ENCODE measurements at regions not wholly inside any gene's neighbourhood (a gene's known extent, or its start where the extent isn't known, plus 50 kb on each side); places are given as distances from the start of the nearest gene placed in this dataset.

DNA sequence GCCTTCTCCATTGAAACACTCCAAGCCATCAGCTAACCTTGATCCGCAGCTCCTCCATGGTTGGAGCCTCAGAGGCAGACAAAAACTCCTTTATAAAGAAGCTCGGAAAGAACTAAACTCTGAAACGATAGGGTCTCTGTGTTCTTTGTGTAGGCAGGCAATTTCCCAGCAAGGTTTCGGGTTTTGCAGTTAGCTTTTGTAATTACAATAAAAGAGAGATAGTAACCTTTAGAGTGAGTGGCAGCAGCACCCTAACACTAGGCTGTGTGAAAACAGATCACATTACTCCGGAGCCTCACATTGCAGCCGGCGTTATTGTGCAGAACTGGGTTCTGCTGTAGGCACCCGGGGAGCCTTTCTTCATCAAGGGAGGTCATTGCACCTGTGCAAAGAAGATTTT, 115.8 kb upstream of the MAP3K1 start:
- H3K27me3 ChIP-seq (ENCODE audit: control insufficient read depth in 1 of 2, insufficient read depth in 2 of 2, low read length in 1 of 2): no peaks in the 10 kb centered on the region
- H3K36me3 ChIP-seq (ENCODE audit: control insufficient read depth in 1 of 2, insufficient read depth in 2 of 2, low read length in 1 of 2): no peaks in the 10 kb centered on the region
- H3K4me1 ChIP-seq (ENCODE audit: control insufficient read depth in 1 of 2, insufficient read depth in 2 of 2, low read length in 2 of 2): no peaks in the 10 kb centered on the region
- no peak overlapping the region for H3K4me3 ChIP-seq (ENCODE audit: low read length in 2 of 2)
- H3K9me3 ChIP-seq (ENCODE audit: control insufficient read depth, low read length): no peaks in the 10 kb centered on the region
- H3K27ac ChIP-seq (ENCODE audit: low read depth in 1 of 2, low read length in 2 of 2): no peak overlapping the region
- intact Hi-C loops (cut with DNase I): no loop called here
- WGBS, 2 donors: 85 to 88% methylated on average over 8 of the region's 8 CpGs
- DNase-seq: no peak
- ATAC-seq (ENCODE audit: low FRiP score): no peak

DNA sequence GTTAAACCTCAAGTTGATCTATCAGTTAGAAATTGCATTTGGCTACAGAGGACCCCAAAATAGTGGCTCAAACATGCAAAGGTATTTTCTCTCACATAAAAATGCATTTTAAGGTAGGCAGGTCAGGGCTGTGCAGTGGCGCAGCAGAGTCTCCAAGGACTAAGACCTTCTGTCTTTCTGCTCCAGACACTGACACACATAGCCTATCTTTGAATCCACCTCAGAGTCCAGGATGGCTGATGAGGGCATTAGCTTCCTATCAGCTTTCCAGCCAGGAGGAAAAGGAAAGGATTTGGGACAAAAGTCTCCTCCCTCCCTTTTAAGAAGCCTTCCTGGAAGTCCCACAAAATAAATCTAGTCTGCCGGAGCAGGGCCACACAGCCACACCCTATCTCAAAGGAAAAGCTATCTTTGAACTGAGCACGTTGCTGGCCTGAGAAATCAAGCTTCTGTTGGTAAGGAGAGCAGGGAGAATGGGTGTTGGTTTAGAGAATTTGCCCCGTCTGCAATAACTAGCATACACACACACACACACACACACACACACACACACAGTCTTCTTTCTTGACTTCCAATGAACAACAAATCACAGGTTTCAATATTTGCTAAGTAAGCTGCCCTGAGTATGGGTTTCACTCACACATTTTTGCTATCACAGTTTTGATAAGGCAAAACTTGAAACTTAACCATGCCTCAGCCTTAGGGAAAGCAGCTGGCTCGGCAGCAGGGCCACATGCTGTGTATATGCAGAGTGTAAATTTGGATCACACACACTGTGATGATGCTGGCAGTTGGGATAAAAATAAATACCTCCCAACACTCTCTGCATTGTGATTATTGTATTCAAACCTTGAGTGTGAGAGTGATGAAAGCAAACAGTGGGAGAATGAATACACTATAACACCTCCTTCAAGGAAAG, 116.6 kb upstream of the MAP3K1 start:
- intact Hi-C loops (cut with DNase I): no loop called here
- H3K36me3 ChIP-seq (ENCODE audit: control insufficient read depth in 1 of 2, insufficient read depth in 2 of 2, low read length in 1 of 2): no peaks in the 10 kb centered on the region
- H3K27ac ChIP-seq (ENCODE audit: low read depth in 1 of 2, low read length in 2 of 2): no peak overlapping the region
- ATAC-seq (ENCODE audit: low FRiP score) (no peak), DNase-seq (no peak)
- H3K4me1 ChIP-seq (ENCODE audit: control insufficient read depth in 1 of 2, insufficient read depth in 2 of 2, low read length in 2 of 2): no peaks in the 10 kb centered on the region
- H3K9me3 ChIP-seq (ENCODE audit: control insufficient read depth, low read length): no peaks in the 10 kb centered on the region
- 26 to 32% methylated on average over 5 of the region's 5 CpGs for WGBS, 2 donors
- H3K27me3 ChIP-seq (ENCODE audit: control insufficient read depth in 1 of 2, insufficient read depth in 2 of 2, low read length in 1 of 2): no peaks in the 10 kb centered on the region
- H3K4me3 ChIP-seq (ENCODE audit: low read length in 2 of 2): no peak overlapping the region

DNA sequence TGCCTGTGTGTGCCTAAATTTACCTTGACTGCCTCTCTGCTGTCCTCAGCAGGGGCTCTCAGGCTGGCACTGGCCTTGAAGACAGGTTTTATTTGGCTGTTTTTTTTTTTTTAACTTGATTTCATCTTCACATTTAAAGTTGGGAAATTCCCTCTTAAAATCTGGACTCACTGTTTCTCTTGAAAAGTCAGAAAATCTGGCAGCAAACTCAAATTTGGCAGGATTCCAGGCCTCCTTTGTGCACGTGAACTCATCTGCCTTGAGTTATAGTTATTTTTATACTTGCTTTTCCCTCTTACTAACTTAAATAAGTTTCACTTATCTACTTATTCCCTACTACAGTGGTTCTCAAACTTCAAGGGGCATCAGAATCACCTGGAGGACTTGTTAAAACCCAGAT, 118.4 kb upstream of the MAP3K1 start:
- Histone ChIP-seq H3K4me3 (ENCODE audit: low read length in 2 of 2) (no peak overlapping the region), H3K27me3 (ENCODE audit: control insufficient read depth in 1 of 2, insufficient read depth in 2 of 2, low read length in 1 of 2) (no peaks in the 10 kb centered on the region), H3K27ac (ENCODE audit: low read depth in 1 of 2, low read length in 2 of 2) (no peak overlapping the region), H3K4me1 (ENCODE audit: control insufficient read depth in 1 of 2, insufficient read depth in 2 of 2, low read length in 2 of 2) (no peaks in the 10 kb centered on the region), H3K9me3 (ENCODE audit: control insufficient read depth, low read length) (no peaks in the 10 kb centered on the region), H3K36me3 (ENCODE audit: control insufficient read depth in 1 of 2, insufficient read depth in 2 of 2, low read length in 1 of 2) (no peaks in the 10 kb centered on the region)
- DNase-seq (no peak), ATAC-seq (ENCODE audit: low FRiP score) (no peak)
- 7 to 9% methylated on average over 1 of the region's 1 CpG for WGBS, 2 donors
- intact Hi-C loops (cut with DNase I): no loop called here

DNA sequence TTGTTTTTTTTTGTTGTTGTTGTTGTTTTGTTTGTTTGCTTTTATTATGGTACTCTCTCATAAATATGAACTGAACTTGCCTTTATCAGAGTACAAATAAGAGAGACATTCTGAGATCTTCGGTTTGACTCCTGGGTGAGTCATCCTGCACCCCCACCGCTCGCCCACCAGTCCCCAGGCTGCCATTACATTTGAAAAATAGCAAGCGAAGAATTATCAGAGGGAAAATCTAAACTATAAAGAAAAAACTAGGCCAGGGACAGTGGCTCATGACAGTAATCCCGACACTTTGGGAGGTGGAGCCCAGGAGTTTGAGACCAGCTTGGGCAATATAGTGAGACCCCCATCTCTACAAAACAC, 122.1 kb upstream of the MAP3K1 start:
- Histone ChIP-seq H3K4me3 (ENCODE audit: low read length in 2 of 2) (no peak overlapping the region), H3K27me3 (ENCODE audit: control insufficient read depth in 1 of 2, insufficient read depth in 2 of 2, low read length in 1 of 2) (no peaks in the 10 kb centered on the region), H3K9me3 (ENCODE audit: control insufficient read depth, low read length) (peaks cover 2% of the 10 kb centered on the region), H3K27ac (ENCODE audit: low read depth in 1 of 2, low read length in 2 of 2) (no peak overlapping the region), H3K4me1 (ENCODE audit: control insufficient read depth in 1 of 2, insufficient read depth in 2 of 2, low read length in 2 of 2) (no peaks in the 10 kb centered on the region), H3K36me3 (ENCODE audit: control insufficient read depth in 1 of 2, insufficient read depth in 2 of 2, low read length in 1 of 2) (no peaks in the 10 kb centered on the region)
- ATAC-seq (ENCODE audit: low FRiP score) (no peak), DNase-seq (no peak)
- 93 to 97% methylated on average over 5 of the region's 5 CpGs for WGBS, 2 donors
- intact Hi-C loops (cut with DNase I): no loop called here

DNA sequence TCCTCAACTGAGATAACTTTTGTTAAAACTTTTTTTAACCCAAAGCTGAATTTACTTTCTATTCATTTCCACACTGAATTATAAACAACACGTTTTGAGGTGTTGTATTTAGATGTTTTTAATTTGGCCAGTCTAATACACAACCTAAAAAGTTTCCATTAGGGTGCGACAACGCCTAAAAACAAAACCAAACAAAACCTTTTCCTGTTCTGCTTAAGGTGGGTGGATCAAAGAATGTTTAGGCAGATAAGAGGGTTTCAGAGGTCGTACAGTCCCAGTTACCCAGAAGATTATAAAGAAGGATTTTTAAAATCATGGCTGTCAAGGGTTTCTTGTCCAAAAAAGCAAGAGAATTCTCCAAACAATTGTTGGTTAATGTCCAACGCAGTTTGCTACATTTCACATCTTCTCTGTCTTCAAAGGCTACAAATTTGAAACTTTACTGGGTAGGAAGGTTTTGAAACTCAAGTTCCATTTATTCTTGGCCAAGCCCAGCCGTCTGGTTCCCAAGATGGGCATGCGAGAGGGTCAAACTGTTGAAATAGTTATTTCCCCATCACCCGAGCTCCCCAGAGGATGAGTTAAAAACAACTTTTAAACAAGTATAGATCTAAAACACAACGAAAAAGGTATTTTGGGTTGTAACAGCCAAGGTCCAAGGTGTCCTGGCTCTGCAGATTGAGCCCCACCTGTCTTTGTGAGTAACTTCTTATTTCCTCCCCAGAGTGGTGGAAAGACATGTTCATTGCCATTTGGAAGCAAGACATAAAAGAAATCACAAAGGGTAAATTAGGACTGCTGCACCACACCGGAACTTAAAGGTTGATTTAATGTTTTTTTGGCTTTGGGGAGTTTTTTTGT, 122.8 kb upstream of the MAP3K1 start:
- ATAC-seq (ENCODE audit: low FRiP score): no peak
- intact Hi-C loops (cut with DNase I): no loop called here
- WGBS, 2 donors: 88 to 89% methylated on average over 10 of the region's 10 CpGs
- Histone ChIP-seq H3K27ac (ENCODE audit: low read depth in 1 of 2, low read length in 2 of 2) (no peak overlapping the region), H3K4me3 (ENCODE audit: low read length in 2 of 2) (no peak overlapping the region), H3K9me3 (ENCODE audit: control insufficient read depth, low read length) (peaks cover 2% of the 10 kb centered on the region), H3K27me3 (ENCODE audit: control insufficient read depth in 1 of 2, insufficient read depth in 2 of 2, low read length in 1 of 2) (no peaks in the 10 kb centered on the region), H3K4me1 (ENCODE audit: control insufficient read depth in 1 of 2, insufficient read depth in 2 of 2, low read length in 2 of 2) (no peaks in the 10 kb centered on the region), H3K36me3 (ENCODE audit: control insufficient read depth in 1 of 2, insufficient read depth in 2 of 2, low read length in 1 of 2) (no peaks in the 10 kb centered on the region)
- no peak for DNase-seq

DNA sequence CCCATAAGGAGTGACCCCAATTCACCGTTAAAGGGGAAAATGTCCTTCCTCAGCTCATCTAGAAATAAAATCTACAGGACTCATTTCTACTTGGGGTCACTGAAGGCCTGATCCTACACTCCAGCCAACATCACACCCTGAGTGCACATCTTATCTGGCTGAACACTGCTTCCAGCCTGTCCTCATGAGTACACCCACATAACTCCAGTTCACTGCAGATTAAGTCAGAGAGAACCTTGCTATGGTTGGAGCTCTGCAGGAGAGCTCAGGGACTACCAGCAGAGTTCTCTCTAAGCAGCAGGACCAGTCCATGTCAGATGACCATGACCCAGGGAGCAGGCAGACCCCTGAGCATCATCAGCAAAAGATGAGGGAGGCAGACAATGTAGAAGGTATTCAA, 126.9 kb upstream of the MAP3K1 start:
- Histone ChIP-seq H3K27ac (ENCODE audit: low read depth in 1 of 2, low read length in 2 of 2) (no peak overlapping the region), H3K36me3 (ENCODE audit: control insufficient read depth in 1 of 2, insufficient read depth in 2 of 2, low read length in 1 of 2) (no peaks in the 10 kb centered on the region), H3K27me3 (ENCODE audit: control insufficient read depth in 1 of 2, insufficient read depth in 2 of 2, low read length in 1 of 2) (no peaks in the 10 kb centered on the region), H3K9me3 (ENCODE audit: control insufficient read depth, low read length) (peaks cover 2% of the 10 kb centered on the region), H3K4me3 (ENCODE audit: low read length in 2 of 2) (no peak overlapping the region), H3K4me1 (ENCODE audit: control insufficient read depth in 1 of 2, insufficient read depth in 2 of 2, low read length in 2 of 2) (no peaks in the 10 kb centered on the region)
- intact Hi-C loops (cut with DNase I): no loop called here
- ATAC-seq (ENCODE audit: low FRiP score): no peak
- WGBS, 2 donors: 89 to 92% methylated on average over 1 of the region's 1 CpG
- no peak for DNase-seq

DNA sequence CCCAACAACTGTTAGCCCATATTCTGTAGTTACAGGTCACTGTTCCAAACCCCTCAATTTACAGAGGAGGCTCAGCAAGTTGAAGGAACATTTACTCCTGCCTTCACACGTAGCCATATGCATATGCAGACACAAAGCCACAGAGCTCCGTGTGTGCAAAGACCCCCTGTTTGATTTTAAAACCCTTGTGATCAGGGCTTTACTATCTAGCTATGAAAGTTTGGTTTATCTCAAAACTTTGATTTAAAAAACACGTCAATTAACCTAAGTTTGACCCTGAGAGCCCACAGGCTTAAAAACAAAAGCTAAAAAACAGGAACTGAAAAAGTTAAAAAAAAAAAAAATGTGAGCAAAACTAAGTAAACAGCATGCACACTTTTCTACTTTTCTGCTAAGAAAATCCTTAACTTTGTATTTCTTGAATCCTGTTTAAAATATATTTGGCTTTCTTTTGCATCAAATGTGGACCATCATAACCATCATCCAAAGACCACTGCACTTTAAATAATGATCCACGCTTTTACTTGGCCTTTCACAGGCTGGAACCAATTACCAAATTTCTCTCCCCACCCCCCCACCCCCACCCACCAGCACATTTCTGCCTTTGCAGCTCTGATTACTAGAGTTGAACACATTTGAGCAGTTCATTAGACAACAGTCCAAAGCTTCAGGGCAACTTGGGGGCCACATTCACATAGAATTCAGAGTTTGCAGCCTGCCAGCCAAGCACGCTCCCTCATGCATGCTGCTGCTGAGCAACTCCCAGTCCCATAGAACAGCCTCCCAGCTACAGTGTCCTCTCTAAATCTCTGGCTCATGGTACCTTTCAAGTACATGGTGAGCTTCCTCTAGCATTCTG, 128.8 kb upstream of the MAP3K1 start:
- Histone ChIP-seq H3K36me3 (ENCODE audit: control insufficient read depth in 1 of 2, insufficient read depth in 2 of 2, low read length in 1 of 2) (no peaks in the 10 kb centered on the region), H3K27me3 (ENCODE audit: control insufficient read depth in 1 of 2, insufficient read depth in 2 of 2, low read length in 1 of 2) (no peaks in the 10 kb centered on the region), H3K27ac (ENCODE audit: low read depth in 1 of 2, low read length in 2 of 2) (no peak overlapping the region), H3K4me3 (ENCODE audit: low read length in 2 of 2) (no peak overlapping the region), H3K4me1 (ENCODE audit: control insufficient read depth in 1 of 2, insufficient read depth in 2 of 2, low read length in 2 of 2) (no peaks in the 10 kb centered on the region), H3K9me3 (ENCODE audit: control insufficient read depth, low read length) (peaks cover 2% of the 10 kb centered on the region)
- intact Hi-C loops (cut with DNase I): no loop called here
- DNase-seq (no peak), ATAC-seq (ENCODE audit: low FRiP score) (no peak)
- 80 to 89% methylated on average over 5 of the region's 5 CpGs for WGBS, 2 donors

DNA sequence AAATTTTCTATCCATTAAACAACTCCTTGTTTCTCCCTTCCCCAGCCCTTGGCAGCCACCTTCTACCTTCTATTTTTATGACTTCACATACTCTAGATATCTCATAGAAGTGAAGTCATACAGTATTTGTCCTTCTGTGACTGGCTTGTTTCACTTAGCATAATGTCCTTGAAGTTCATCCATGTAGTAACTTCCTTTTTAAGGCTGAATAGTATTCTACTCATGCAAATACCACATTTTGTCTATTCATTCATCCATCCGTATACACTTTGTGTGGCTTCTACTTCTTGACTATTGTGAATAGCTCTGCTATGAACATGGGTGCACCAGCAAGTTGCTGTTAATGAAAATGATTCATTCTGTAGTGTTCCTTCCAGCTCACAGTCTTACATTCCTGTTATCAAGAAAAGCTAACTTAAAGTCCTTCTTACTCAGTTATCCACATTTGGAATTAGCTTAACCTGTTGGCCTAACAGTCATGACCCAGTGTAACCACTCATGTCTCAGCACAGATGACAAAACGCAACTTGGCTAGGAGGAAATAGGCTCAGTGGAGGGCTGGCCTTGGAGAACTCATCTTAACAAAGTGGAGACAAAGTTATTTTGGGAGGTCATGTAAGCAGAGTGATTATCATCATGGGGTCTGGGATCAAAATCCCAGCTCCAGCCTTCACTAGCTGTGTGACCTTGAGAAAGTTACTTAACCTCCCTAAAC, 129.7 kb upstream of the MAP3K1 start:
- DNase-seq (no peak), ATAC-seq (ENCODE audit: low FRiP score) (no peak)
- H3K9me3 ChIP-seq (ENCODE audit: control insufficient read depth, low read length): peaks cover 2% of the 10 kb centered on the region
- no peaks in the 10 kb centered on the region for H3K4me1 ChIP-seq (ENCODE audit: control insufficient read depth in 1 of 2, insufficient read depth in 2 of 2, low read length in 2 of 2)
- H3K4me3 ChIP-seq (ENCODE audit: low read length in 2 of 2): no peak overlapping the region
- WGBS, 2 donors: 43 to 70% methylated on average over 2 of the region's 2 CpGs
- H3K36me3 ChIP-seq (ENCODE audit: control insufficient read depth in 1 of 2, insufficient read depth in 2 of 2, low read length in 1 of 2): no peaks in the 10 kb centered on the region
- no peak overlapping the region for H3K27ac ChIP-seq (ENCODE audit: low read depth in 1 of 2, low read length in 2 of 2)
- H3K27me3 ChIP-seq (ENCODE audit: control insufficient read depth in 1 of 2, insufficient read depth in 2 of 2, low read length in 1 of 2): no peaks in the 10 kb centered on the region
- intact Hi-C loops (cut with DNase I): no loop called here
